Heart right ventricle (tissue), 16 donors: ENCODE measurements at regions not wholly inside any gene's neighbourhood (a gene's known extent, or its start where the extent isn't known, plus 50 kb on each side); places are given as distances from the start of the nearest gene placed in this dataset.

ENCODE experiments used
- ATAC-seq, 8 donors: fragments of 200-7000 bp; cut with Tn5 transposase; one replicate each; pipeline ENCODE4 v1.9.1; 2020; ENCODE audit warnings: mild to moderate bottlenecking in 8 of 8, moderate library complexity in 8 of 8, moderate number of reproducible peaks in 1 of 8
- DNase-seq, 2 donors: peaks; one replicate each; pipeline ENCODE4 v3.0.0-alpha.2; 2020
- H3K27ac ChIP-seq, 10 donors: fragments of 200-600 bp; sonication (generic) in 2 of 10; one replicate each; pipeline versions ENCODE4 v1.5.0 to v1.8.0; 2020 to 2022; ENCODE audit warnings: mild to moderate bottlenecking in 3 of 10
- H3K27me3 ChIP-seq, 7 donors: fragments of 200-600 bp; one replicate each; pipeline ENCODE4 v1.8.0; 2021 to 2022; ENCODE audit warnings: mild to moderate bottlenecking in 2 of 7
- H3K36me3 ChIP-seq, 9 donors: fragments of 200-600 bp; sonication (generic) in 1 of 9; one replicate each; pipeline versions ENCODE4 v1.5.0 to v1.8.0; 2020 to 2022; ENCODE audit warnings: mild to moderate bottlenecking in 2 of 9
- H3K4me1 ChIP-seq, 9 donors: fragments of 200-600 bp; sonication (generic) in 1 of 9; one replicate each; pipeline versions ENCODE4 v1.5.0 to v1.8.0; 2020 to 2022; ENCODE audit warnings: mild to moderate bottlenecking in 4 of 9
- H3K4me3 ChIP-seq, 10 donors: fragments of 200-600 bp; sonication (generic) in 2 of 10; one replicate each; pipeline versions ENCODE4 v1.5.0 to v1.8.0; 2020 to 2022; ENCODE audit warnings: mild to moderate bottlenecking in 7 of 10, moderate library complexity in 2 of 10
- H3K9me3 ChIP-seq, 11 donors: fragments of 200-600 bp in 10 of 11; sonication (generic) in 2 of 11; one replicate each; pipeline versions ENCODE4 v1.5.0 to v1.8.0; 2013 to 2022; ENCODE audit warnings: mild to moderate bottlenecking in 2 of 11, control low read depth in 1 of 11, moderate library complexity in 1 of 11
- WGBS, 2 donors: extraction: QIAGEN DNeasy Blood & Tissue Kit; methylation state at CpG; one replicate each; pipeline ENCODE4 v1.1.7; 2013; ENCODE audit warnings: inconsistent platforms in 1 of 2; 5-methylcytosine and 5-hydroxymethylcytosine counted together
- intact Hi-C, 10 donors: fragments of 100-400 bp; cut with DNase I; formaldehyde crosslinking; loops; one replicate each; pipeline versions ENCODE4 v1.11.1 to v1.14.2; 2022
- TF ChIP-seq, protein P1 (sequence below), 9 donors: fragments of 200-600 bp; sonication (generic) in 2 of 9; IDR thresholded peaks; one replicate each; pipeline versions ENCODE4 v1.5.0 to v1.8.0; 2021 to 2022; ENCODE audit warnings: antibody characterized with exemption in 9 of 9, mild to moderate bottlenecking in 5 of 9, moderate library complexity in 1 of 9
- donor health status: Arrhythmogenic right ventricular cardiomyopathy.
- donor health status: ischemic (EF 13 %, LVEDD 7.1; RV severe dilation, severe dysfunction).
- donor health status: healthy with polysubstance abuse.
- donor health status: DM: no; HTN: yes; CAD: no.
- donor health status: DM: no; HTN: no; CAD: no.
- donor health status: ischemic (EF 25% LVEDD 6.9; RV normal size, moderate dysfunction).
- donor health status: ischemic (EF 25% LVEDD 5.7; RV mildly dilated, moderate dysfunction).
- donor health status: healthy.
- donor health status: DM: yes; HTN: yes; CAD: no.
- donor health status: Ischemic cardiomyopathy.
- donor health status: ischemic (EF 35%, LVEDD 5.7; RV mildly dilated, moderate dysfunction).
- donor health status: nonischemic (EF 11% LVEDD 7.7; RV severe dilation, severe dysfunction).
- donor health status: DM: yes; HTN: yes; CAD: no.
- donor health status: PGD.
- donor health status: ischemic (EF 29% LVEDD 5.4; RV normal size, mild dysfunction).
- donor health status: nonischemic (EF 23%, LVEDD 6.1; RV moderate dilation, normal function).

DNA sequence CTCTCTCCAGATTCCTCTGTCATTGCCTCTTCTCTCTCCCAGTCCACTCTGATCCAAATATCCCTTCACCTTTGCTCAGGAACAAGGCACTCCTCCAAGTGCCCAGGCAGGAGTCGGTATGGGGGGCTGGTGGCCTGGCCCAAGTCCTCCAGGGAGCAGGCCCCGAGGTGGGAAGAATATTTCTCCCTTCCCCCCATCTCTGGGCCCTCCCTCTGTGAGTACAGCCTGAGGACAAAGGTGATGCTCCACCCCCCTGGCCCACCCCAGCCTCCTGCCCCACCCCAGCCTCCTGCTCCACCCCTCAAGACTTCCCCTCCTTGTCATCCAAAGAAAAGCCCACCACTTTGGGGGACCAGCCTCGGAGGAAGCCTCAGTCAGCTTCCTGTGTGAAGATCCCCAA lies 96.9 kb downstream of the NCR2 start:
- no peak for ATAC-seq
- intact Hi-C loops = no loop called here
- H3K4me1 ChIP-seq = peaks cover 3 to 26% (median 17%) of the 10 kb centered on the region in 9 donors
- H3K4me3 ChIP-seq = no peak overlapping the region
- DNase-seq = no peak
- peaks cover 0 to 36% (median 3%) of the 10 kb centered on the region in 7 donors for H3K27me3 ChIP-seq
- 58% methylated on average over 3 of the region's 3 CpGs for WGBS, 2 donors
- TF ChIP-seq, protein P1, sequence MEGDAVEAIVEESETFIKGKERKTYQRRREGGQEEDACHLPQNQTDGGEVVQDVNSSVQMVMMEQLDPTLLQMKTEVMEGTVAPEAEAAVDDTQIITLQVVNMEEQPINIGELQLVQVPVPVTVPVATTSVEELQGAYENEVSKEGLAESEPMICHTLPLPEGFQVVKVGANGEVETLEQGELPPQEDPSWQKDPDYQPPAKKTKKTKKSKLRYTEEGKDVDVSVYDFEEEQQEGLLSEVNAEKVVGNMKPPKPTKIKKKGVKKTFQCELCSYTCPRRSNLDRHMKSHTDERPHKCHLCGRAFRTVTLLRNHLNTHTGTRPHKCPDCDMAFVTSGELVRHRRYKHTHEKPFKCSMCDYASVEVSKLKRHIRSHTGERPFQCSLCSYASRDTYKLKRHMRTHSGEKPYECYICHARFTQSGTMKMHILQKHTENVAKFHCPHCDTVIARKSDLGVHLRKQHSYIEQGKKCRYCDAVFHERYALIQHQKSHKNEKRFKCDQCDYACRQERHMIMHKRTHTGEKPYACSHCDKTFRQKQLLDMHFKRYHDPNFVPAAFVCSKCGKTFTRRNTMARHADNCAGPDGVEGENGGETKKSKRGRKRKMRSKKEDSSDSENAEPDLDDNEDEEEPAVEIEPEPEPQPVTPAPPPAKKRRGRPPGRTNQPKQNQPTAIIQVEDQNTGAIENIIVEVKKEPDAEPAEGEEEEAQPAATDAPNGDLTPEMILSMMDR (IDR thresholded peaks at IDR 0.05) = no peak
- no peaks in the 10 kb centered on the region for H3K9me3 ChIP-seq
- H3K36me3 ChIP-seq = no peaks in the 10 kb centered on the region
- H3K27ac ChIP-seq = no peak overlapping the region

DNA sequence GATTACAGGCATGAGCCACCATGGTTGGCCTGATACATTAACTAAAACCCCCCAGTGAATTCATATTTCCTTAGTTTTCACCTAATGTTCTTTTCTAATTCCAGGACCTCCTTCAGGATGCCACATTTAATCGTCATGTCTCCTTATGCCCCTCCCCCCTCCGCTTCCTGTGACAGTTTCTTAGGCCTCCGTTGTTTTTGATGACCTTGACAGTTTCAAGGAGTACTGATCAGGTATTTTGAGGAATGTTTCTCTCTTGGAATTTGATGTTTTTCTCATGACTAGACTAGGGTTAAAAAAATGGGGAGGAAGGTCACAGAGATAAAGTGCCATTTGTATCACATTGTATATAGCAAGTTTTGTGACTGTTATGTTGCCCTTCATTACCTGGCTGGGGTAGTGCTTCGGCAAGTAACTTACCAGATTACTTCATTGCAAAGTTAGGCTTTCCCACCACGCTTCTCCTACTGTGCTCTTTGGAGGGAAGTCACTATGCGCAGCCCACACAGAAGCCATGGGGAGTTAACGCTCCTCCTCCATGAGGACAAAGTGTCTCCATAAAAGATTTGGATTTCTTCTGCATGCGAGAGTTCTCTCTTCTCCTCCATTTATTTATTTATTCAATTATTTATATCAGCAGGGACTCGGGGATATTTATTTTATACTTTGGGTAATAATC lies 99.5 kb downstream of the NCR2 start:
- Histone ChIP-seq H3K36me3 (no peaks in the 10 kb centered on the region), H3K27ac (no peak overlapping the region), H3K4me3 (no peak overlapping the region), H3K4me1 (peaks cover 0 to 6% (median 0%) of the 10 kb centered on the region in 9 donors), H3K9me3 (no peaks in the 10 kb centered on the region), H3K27me3 (peaks cover 0 to 19% (median 0%) of the 10 kb centered on the region in 7 donors)
- intact Hi-C loops = no loop called here
- ATAC-seq (no peak), DNase-seq (no peak)
- TF ChIP-seq, protein P1 (IDR thresholded peaks at IDR 0.05) = no peak
- WGBS, 2 donors = 64 to 77% methylated on average over 9 of the region's 9 CpGs

DNA sequence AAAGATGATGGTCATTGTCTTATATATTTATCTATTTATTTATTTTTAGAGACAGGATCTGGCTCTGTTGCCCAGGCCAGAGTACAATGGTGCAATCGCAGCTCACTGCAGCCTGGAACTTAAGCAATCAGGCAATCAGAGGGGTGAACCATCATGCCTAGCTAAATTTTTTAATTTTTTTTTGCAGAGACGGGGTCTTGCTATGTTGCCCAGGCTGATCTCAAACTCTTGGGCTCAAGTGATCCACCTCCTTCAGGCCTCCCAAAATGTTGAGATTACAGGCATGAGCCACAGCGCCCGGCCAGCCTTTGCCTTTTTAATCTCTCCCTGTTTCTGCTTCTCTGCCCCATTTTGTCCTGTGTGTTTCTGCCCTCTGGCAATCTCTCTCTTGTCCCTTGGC lies 102.2 kb downstream of the NCR2 start:
- TF ChIP-seq, protein P1 (IDR thresholded peaks at IDR 0.05) = no peak

DNA sequence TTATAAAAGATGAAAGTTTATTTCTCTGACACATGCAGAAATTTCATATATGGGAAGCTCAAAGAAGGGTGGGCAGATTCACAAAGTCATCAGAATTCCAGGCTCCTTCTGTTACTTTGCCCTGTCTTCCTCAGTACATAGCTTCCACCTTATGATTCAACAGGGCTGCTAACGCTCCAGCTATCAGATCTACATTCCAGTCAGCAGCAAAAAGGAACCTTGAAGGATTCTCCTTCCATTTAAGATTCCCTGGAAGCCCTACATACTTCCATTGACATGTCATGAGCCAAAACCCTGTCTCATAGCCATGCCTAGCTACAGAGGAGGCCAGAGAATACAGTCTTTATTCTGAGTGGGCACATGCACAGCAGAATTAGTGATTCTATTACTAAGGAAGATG lies 103.3 kb downstream of the NCR2 start:
- Histone ChIP-seq H3K4me1 (peaks cover 0 to 22% (median 12%) of the 10 kb centered on the region in 9 donors), H3K27ac (no peak overlapping the region), H3K9me3 (no peaks in the 10 kb centered on the region), H3K4me3 (no peak overlapping the region), H3K36me3 (no peaks in the 10 kb centered on the region), H3K27me3 (peaks cover 0 to 39% (median 12%) of the 10 kb centered on the region in 7 donors)
- intact Hi-C loops = no loop called here
- 84 to 89% methylated on average over 1 of the region's 1 CpG for WGBS, 2 donors
- DNase-seq (no peak), ATAC-seq (no peak)
- TF ChIP-seq, protein P1 (IDR thresholded peaks at IDR 0.05) = no peak

More for the DNA sequence above, 102.2 kb downstream of the NCR2 start:
- Histone ChIP-seq H3K27me3 (peaks cover 0 to 27% (median 7%) of the 10 kb centered on the region in 7 donors), H3K4me3 (no peak overlapping the region), H3K27ac (no peak overlapping the region), H3K9me3 (no peaks in the 10 kb centered on the region), H3K36me3 (no peaks in the 10 kb centered on the region), H3K4me1 (peaks cover 0 to 11% (median under 1%) of the 10 kb centered on the region in 9 donors)
- intact Hi-C loops = no loop called here
- ATAC-seq (no peak), DNase-seq (no peak)
- WGBS, 2 donors = 90 to 94% methylated on average over 4 of the region's 4 CpGs
